Astrocyte (in vitro differentiated cells and primary cell): ENCODE measurements at regions not wholly inside any gene's neighbourhood (a gene's known extent, or its start where the extent isn't known, plus 50 kb on each side); places are given as distances from the start of the nearest gene placed in this dataset.

Experiments used
- DNase-seq: peaks from one replicate; pipeline ENCODE4 v3.0.0-alpha.2; 2010; ENCODE audit warnings: low read depth
- FAIRE-seq: peaks from 2 replicates; lab custom pipeline; 2011; peaks lifted over from hg19 to GRCh38; lab: Jason Lieb, UNC
- H2AFZ ChIP-seq: 2 replicates; pipeline ENCODE4 v1.6.0; 2012; ENCODE audit warnings: low read depth, low read length, inconsistent platforms
- H3K27ac ChIP-seq: 2 replicates; pipeline ENCODE4 v1.5.1; 2011; ENCODE audit warnings: low read depth, low read length, inconsistent platforms
- H3K27me3 ChIP-seq: 2 replicates; pipeline ENCODE4 v1.6.0; 2011; ENCODE audit warnings: low read length, inconsistent platforms; ENCODE audit not compliant: insufficient read depth
- H3K36me3 ChIP-seq: 2 replicates; pipeline ENCODE4 v1.5.1; 2011; ENCODE audit warnings: low read length, inconsistent platforms; ENCODE audit not compliant: insufficient read depth
- H3K4me1 ChIP-seq: 2 replicates; pipeline ENCODE4 v1.5.1; 2011; ENCODE audit warnings: low read length, inconsistent platforms; ENCODE audit not compliant: insufficient read depth
- H3K4me2 ChIP-seq: 2 replicates; pipeline ENCODE4 v1.6.0; 2012; ENCODE audit warnings: low read length, inconsistent platforms
- H3K4me3 ChIP-seq: 2 replicates; pipeline ENCODE4 v1.5.1; 2011; ENCODE audit warnings: low read depth, mild to moderate bottlenecking, low read length, inconsistent platforms; ENCODE audit not compliant: insufficient read depth
- H3K79me2 ChIP-seq: 2 replicates; pipeline ENCODE4 v1.6.0; 2012; ENCODE audit warnings: mild to moderate bottlenecking, low read length, inconsistent platforms; ENCODE audit not compliant: insufficient read depth
- H3K9ac ChIP-seq: 2 replicates; pipeline ENCODE4 v1.6.0; 2012; ENCODE audit warnings: mild to moderate bottlenecking, low read length, inconsistent platforms
- H3K9me3 ChIP-seq: 2 replicates; pipeline ENCODE4 v1.5.1; 2012; ENCODE audit warnings: low read depth, mild to moderate bottlenecking, low read length, inconsistent platforms; ENCODE audit not compliant: insufficient read depth
- H4K20me1 ChIP-seq: 2 replicates; pipeline ENCODE4 v1.6.0; 2012; ENCODE audit warnings: low read length, inconsistent platforms; ENCODE audit not compliant: insufficient read depth
- H3K27ac Mint-ChIP-seq: one replicate; pipeline ENCODE4 v1.8.0; 2021; ENCODE audit warnings: mild to moderate bottlenecking, mixed read lengths; ENCODE audit not compliant: unreplicated experiment
- H3K27me3 Mint-ChIP-seq: one replicate; pipeline ENCODE4 v1.8.0; 2021; ENCODE audit warnings: low read depth, mixed read lengths; ENCODE audit not compliant: unreplicated experiment
- H3K36me3 Mint-ChIP-seq: one replicate; pipeline ENCODE4 v1.8.0; 2021; ENCODE audit warnings: low read depth, mixed read lengths; ENCODE audit not compliant: unreplicated experiment
- H3K4me1 Mint-ChIP-seq: one replicate; pipeline ENCODE4 v1.8.0; 2021; ENCODE audit warnings: low read depth, mixed read lengths; ENCODE audit not compliant: unreplicated experiment
- H3K4me3 Mint-ChIP-seq: one replicate; pipeline ENCODE4 v1.8.0; 2021; ENCODE audit warnings: mild to moderate bottlenecking, moderate library complexity, mixed read lengths; ENCODE audit not compliant: unreplicated experiment
- H3K9me3 Mint-ChIP-seq: one replicate; pipeline ENCODE4 v1.8.0; 2021; ENCODE audit warnings: mild to moderate bottlenecking, mixed read lengths; ENCODE audit not compliant: unreplicated experiment
- EZH2 ChIP-seq: IDR thresholded peaks from 2 replicates; pipeline ENCODE4 v1.6.1; 2012; ENCODE audit warnings: mild to moderate bottlenecking, low read length, inconsistent platforms; ENCODE audit not compliant: insufficient read depth
- TF ChIP-seq, protein P1 (sequence below): IDR thresholded peaks from 2 replicates; pipeline ENCODE4 v1.5.1; 2011; ENCODE audit warnings: low read depth, mild to moderate bottlenecking, inconsistent platforms, low read length, moderate library complexity; ENCODE audit not compliant: insufficient read depth

GRCh38 chr3:74463515-74463914, 150.9 kb downstream of the CNTN3 start:
- Histone ChIP-seq H3K9me3 (no peaks in the 10 kb centered on the region), H3K9ac (no peak overlapping the region), H3K4me1 (no peaks in the 10 kb centered on the region), H3K79me2 (no peaks in the 10 kb centered on the region), H3K27me3 (no peaks in the 10 kb centered on the region), H3K27ac (no peak overlapping the region), H2AFZ (no peak overlapping the region), H3K4me3 (no peak overlapping the region), H4K20me1 (no peaks in the 10 kb centered on the region), H3K36me3 (no peaks in the 10 kb centered on the region), H3K4me2 (no peak overlapping the region)
- H3K27me3 Mint-ChIP-seq = peaks cover 1% of the 10 kb centered on the region
- peaks cover 7% of the 10 kb centered on the region for H3K4me1 Mint-ChIP-seq
- TF ChIP-seq, protein P1, sequence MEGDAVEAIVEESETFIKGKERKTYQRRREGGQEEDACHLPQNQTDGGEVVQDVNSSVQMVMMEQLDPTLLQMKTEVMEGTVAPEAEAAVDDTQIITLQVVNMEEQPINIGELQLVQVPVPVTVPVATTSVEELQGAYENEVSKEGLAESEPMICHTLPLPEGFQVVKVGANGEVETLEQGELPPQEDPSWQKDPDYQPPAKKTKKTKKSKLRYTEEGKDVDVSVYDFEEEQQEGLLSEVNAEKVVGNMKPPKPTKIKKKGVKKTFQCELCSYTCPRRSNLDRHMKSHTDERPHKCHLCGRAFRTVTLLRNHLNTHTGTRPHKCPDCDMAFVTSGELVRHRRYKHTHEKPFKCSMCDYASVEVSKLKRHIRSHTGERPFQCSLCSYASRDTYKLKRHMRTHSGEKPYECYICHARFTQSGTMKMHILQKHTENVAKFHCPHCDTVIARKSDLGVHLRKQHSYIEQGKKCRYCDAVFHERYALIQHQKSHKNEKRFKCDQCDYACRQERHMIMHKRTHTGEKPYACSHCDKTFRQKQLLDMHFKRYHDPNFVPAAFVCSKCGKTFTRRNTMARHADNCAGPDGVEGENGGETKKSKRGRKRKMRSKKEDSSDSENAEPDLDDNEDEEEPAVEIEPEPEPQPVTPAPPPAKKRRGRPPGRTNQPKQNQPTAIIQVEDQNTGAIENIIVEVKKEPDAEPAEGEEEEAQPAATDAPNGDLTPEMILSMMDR = no peak
- no peak for TF ChIP-seq EZH2
- H3K4me3 Mint-ChIP-seq = no peak overlapping the region
- no peak for FAIRE-seq
- no peak overlapping the region for H3K27ac Mint-ChIP-seq
- no peak for DNase-seq
- no peaks in the 10 kb centered on the region for H3K9me3 Mint-ChIP-seq
- no peaks in the 10 kb centered on the region for H3K36me3 Mint-ChIP-seq

DNA sequence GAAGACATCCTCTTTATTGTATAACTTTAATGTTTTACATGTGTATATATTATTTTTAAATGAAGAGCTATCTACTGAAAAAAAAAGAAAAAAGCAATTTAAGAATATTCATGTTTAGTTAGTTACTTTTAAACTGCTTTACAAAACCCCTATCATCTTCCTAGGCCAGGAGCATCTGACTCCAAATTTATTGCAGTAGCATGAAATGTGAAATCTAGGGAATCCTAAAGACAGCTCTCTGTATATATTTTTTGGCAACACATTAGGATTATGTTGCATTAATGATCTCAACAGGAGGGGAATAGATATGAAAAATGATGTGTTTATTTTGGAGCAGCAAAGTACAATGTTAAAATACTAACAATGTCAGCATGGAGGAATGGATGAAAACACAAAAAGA, 158.3 kb downstream of the CNTN3 start:
- Mint-ChIP-seq H3K27me3 (peaks cover 1% of the 10 kb centered on the region), H3K4me1 (no peaks in the 10 kb centered on the region), H3K27ac (no peak overlapping the region), H3K4me3 (no peak overlapping the region), H3K9me3 (peaks cover 2% of the 10 kb centered on the region), H3K36me3 (no peaks in the 10 kb centered on the region)
- Histone ChIP-seq H4K20me1 (no peaks in the 10 kb centered on the region), H3K36me3 (no peaks in the 10 kb centered on the region), H3K4me3 (no peak overlapping the region), H3K27me3 (no peaks in the 10 kb centered on the region), H3K79me2 (no peaks in the 10 kb centered on the region), H2AFZ (no peak overlapping the region), H3K9ac (no peak overlapping the region), H3K27ac (no peak overlapping the region), H3K4me1 (no peaks in the 10 kb centered on the region), H3K4me2 (no peak overlapping the region), H3K9me3 (no peaks in the 10 kb centered on the region)
- TF ChIP-seq, protein P1 = no peak
- TF ChIP-seq EZH2 = no peak
- DNase-seq (no peak), FAIRE-seq (no peak)

- Mint-ChIP-seq H3K9me3 (no peaks in the 10 kb centered on the region), H3K4me3 (no peak overlapping the region), H3K36me3 (no peaks in the 10 kb centered on the region), H3K4me1 (no peaks in the 10 kb centered on the region), H3K27ac (no peak overlapping the region), H3K27me3 (no peaks in the 10 kb centered on the region)
- no peaks in the 10 kb centered on the region for H3K9me3 ChIP-seq
- H3K27me3 ChIP-seq = no peaks in the 10 kb centered on the region
- no peaks in the 10 kb centered on the region for H4K20me1 ChIP-seq
- H3K4me1 ChIP-seq = no peaks in the 10 kb centered on the region
- no peak overlapping the region for H3K4me3 ChIP-seq
- H3K79me2 ChIP-seq = no peaks in the 10 kb centered on the region
- H3K9ac ChIP-seq = no peak overlapping the region
- TF ChIP-seq, protein P1 = no peak
- no peak for TF ChIP-seq EZH2
- H3K27ac ChIP-seq = no peak overlapping the region
- no peak overlapping the region for H2AFZ ChIP-seq
- H3K4me2 ChIP-seq = no peak overlapping the region
- H3K36me3 ChIP-seq = no peaks in the 10 kb centered on the region
- DNase-seq (no peak), FAIRE-seq (no peak)
Measured at GRCh38 chr3:74447221-74447620, 167.2 kb downstream of the CNTN3 start.
